H1 (cell line): ENCODE measurements at regions not wholly inside any gene's neighbourhood (a gene's known extent, or its start where the extent isn't known, plus 50 kb on each side); places are given as distances from the start of the nearest gene placed in this dataset.

Source experiments
- ATF3 ChIP-seq: IDR thresholded peaks from 2 replicates; pipeline ENCODE4 v1.6.1; 2011; ENCODE audit warnings: low read depth, mild to moderate bottlenecking, low read length; ENCODE audit not compliant: insufficient read depth
- CHD2 ChIP-seq: IDR thresholded peaks from 2 replicates; pipeline ENCODE4 v1.6.1; 2012; ENCODE audit warnings: low read length, improper control_type of control experiment
- CTCF ChIP-seq, 3 experiments: IDR thresholded peaks; 1 replicate in 2 of 3; 2 replicates in 1 of 3; pipeline versions ENCODE4 v1.5.1 to v1.6.1; 2011; ENCODE audit warnings: low read length in 3 of 3, mild to moderate bottlenecking in 3 of 3, inconsistent platforms in 2 of 3, low read depth in 1 of 3, moderate library complexity in 1 of 3; ENCODE audit not compliant: insufficient read depth in 1 of 3; ENCODE audit errors: control extremely low read depth in 1 of 3
- EP300 ChIP-seq, 2 experiments: IDR thresholded peaks; 1 replicate in 1 of 2; 2 replicates in 1 of 2; pipeline ENCODE4 v1.6.1; 2011 to 2012; ENCODE audit warnings: low read depth in 2 of 2, low read length in 2 of 2, mild to moderate bottlenecking in 2 of 2, borderline replicate concordance in 1 of 2, inconsistent platforms in 1 of 2, moderate library complexity in 1 of 2
- EZH2 ChIP-seq: fragments of 200-600 bp; sonication (generic); IDR thresholded peaks from 2 replicates; pipeline ENCODE4 v1.7.1; 2012; ENCODE audit warnings: low read depth, mild to moderate bottlenecking, moderate library complexity, low read length, inconsistent platforms; ENCODE audit not compliant: severe bottlenecking
- KDM1A ChIP-seq: fragments of 200-600, 300-600 bp; sonication (generic); IDR thresholded peaks from 2 replicates; pipeline ENCODE4 v1.7.1; 2016; ENCODE audit warnings: mild to moderate bottlenecking, low read length, borderline replicate concordance
- POLR2A ChIP-seq, 2 experiments: IDR thresholded peaks; 1 replicate in 1 of 2; 2 replicates in 1 of 2; pipeline ENCODE4 v1.6.1; 2011; ENCODE audit warnings: low read depth in 2 of 2, low read length in 2 of 2, mild to moderate bottlenecking in 2 of 2; ENCODE audit errors: control extremely low read depth in 1 of 2
- POLR2AphosphoS5 ChIP-seq: IDR thresholded peaks from 2 replicates; pipeline ENCODE4 v1.6.1; 2011; ENCODE audit warnings: low read depth, low read length
- TAF1 ChIP-seq: IDR thresholded peaks from 2 replicates; pipeline ENCODE4 v1.6.1; 2011; ENCODE audit warnings: mild to moderate bottlenecking, low read depth, low read length

- no peak for TF ChIP-seq POLR2A (IDR thresholded peaks at IDR 0.05; ENCODE audit: control extremely low read depth in 1 of 2, low read depth in 2 of 2, low read length in 2 of 2)
- no peak for TF ChIP-seq CTCF (IDR thresholded peaks at IDR 0.05; ENCODE audit: control extremely low read depth in 1 of 3, insufficient read depth in 1 of 3, low read depth in 1 of 3, low read length in 3 of 3)
- no peak for TF ChIP-seq TAF1
- TF ChIP-seq ATF3, result no peak
- no peak for TF ChIP-seq POLR2AphosphoS5
- no peak for TF ChIP-seq EP300 (IDR thresholded peaks at IDR 0.05; ENCODE audit: borderline replicate concordance in 1 of 2, low read depth in 2 of 2, low read length in 2 of 2)
- no peak for TF ChIP-seq EZH2
- no peak for TF ChIP-seq KDM1A
- no peak for TF ChIP-seq CHD2
Observed at GRCh38 chr20:56986476-56986875, 280.0 kb downstream of the BMP7 start.
